SK-N-MC (cell line): ENCODE measurements at regions not wholly inside any gene's neighbourhood (a gene's known extent, or its start where the extent isn't known, plus 50 kb on each side); places are given as distances from the start of the nearest gene placed in this dataset.

Experiments
- EZH2 ChIP-seq: fragments of 200-600 bp; sonication (generic); IDR thresholded peaks from one replicate; pipeline ENCODE4 v1.6.1; 2017; ENCODE audit warnings: antibody characterized with exemption
- POLR2AphosphoS5 ChIP-seq: IDR thresholded peaks from 2 replicates; pipeline ENCODE4 v1.6.1; 2012; ENCODE audit warnings: mild to moderate bottlenecking, low read depth, low read length, borderline replicate concordance

- TF ChIP-seq EZH2 (no peak), POLR2AphosphoS5 (no peak)
Observed at GRCh38 chr3:148184798-148185197, 512.9 kb upstream of the AGTR1 start.
